ENCODE measurements at regions not wholly inside any gene's neighbourhood (a gene's known extent, or its start where the extent isn't known, plus 50 kb on each side); places are given as distances from the start of the nearest gene placed in this dataset.

DNA sequence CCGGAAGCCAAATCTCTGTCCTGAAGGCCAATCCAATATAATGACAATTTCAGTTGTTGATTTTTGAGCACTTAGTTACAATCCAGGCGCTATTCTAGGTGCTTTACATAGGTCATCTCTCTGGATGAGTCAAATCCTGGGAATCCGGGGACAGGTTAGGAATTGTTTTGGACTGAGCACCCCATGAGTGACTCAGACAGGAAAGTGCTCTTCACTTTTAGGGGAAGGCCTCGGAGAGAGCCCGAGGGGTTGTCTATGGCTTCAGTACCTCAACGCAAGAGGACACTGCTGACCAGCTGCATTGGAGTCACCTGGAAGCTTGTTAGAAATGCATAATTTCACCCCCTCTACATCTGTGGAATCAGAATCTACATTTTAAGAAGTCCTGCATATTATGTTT, 108.8 kb downstream of the IRX5 start:
- Histone ChIP-seq H3K9me2 (replicated peaks; ENCODE audit: insufficient read depth) (no peaks in the 10 kb centered on the region), H3K9me3 (ENCODE audit: low read depth) (no peaks in the 10 kb centered on the region), H3K27ac (no peak overlapping the region), H4K20me1 (ENCODE audit: insufficient read depth, poor library complexity, severe bottlenecking) (no peaks in the 10 kb centered on the region), H3K27me3 (peaks cover 3% of the 10 kb centered on the region), H3K79me2 (no peaks in the 10 kb centered on the region), H3K4me1 (ENCODE audit: insufficient read depth) (no peaks in the 10 kb centered on the region), H3K36me3 (replicated peaks; ENCODE audit: insufficient read depth, low read depth) (no peaks in the 10 kb centered on the region), H3K4me3 (no peak overlapping the region), H3K4me2 (no peak overlapping the region), H2AFZ (no peak overlapping the region)
- no peak for DNase-seq (ENCODE audit: low spot score)
- no peak for TF ChIP-seq EZH2phosphoT487 (IDR thresholded peaks at IDR 0.05; ENCODE audit: low read depth, severe bottlenecking, unreplicated experiment)
- TF ChIP-seq, protein P1, sequence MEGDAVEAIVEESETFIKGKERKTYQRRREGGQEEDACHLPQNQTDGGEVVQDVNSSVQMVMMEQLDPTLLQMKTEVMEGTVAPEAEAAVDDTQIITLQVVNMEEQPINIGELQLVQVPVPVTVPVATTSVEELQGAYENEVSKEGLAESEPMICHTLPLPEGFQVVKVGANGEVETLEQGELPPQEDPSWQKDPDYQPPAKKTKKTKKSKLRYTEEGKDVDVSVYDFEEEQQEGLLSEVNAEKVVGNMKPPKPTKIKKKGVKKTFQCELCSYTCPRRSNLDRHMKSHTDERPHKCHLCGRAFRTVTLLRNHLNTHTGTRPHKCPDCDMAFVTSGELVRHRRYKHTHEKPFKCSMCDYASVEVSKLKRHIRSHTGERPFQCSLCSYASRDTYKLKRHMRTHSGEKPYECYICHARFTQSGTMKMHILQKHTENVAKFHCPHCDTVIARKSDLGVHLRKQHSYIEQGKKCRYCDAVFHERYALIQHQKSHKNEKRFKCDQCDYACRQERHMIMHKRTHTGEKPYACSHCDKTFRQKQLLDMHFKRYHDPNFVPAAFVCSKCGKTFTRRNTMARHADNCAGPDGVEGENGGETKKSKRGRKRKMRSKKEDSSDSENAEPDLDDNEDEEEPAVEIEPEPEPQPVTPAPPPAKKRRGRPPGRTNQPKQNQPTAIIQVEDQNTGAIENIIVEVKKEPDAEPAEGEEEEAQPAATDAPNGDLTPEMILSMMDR (IDR thresholded peaks at IDR 0.05; ENCODE audit: poor library complexity), result no peak
- no peak for TF ChIP-seq EZH2 (IDR thresholded peaks at IDR 0.05; ENCODE audit: borderline replicate concordance)
- WGBS (ENCODE audit: low lambda C conversion rate, missing lambda C conversion rate), result 98% methylated on average over 6 of the region's 6 CpGs

DNA sequence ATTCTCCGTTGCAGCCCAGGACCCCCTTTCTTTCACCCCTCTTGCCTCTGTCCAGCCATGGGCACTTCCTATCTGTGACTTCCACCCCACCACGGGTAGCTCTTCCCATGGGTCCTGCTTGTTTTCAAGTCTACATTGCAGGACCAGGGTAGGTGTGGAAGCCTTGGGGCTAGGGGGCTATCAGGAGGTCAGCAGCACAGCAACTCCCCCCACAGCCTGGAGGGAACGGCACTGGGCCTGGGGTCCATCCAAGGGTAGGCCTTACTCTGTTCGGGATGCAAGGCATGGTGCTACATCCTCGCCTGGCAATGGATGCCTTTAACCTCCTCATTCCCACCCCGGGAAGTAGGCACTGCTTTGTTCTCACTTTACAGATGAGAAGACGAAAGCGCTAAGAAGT, 109.3 kb downstream of the IRX5 start:
- H3K4me2 ChIP-seq, result no peak overlapping the region
- H3K9me2 ChIP-seq (replicated peaks; ENCODE audit: insufficient read depth), result no peaks in the 10 kb centered on the region
- H3K27me3 ChIP-seq, result peaks cover 3% of the 10 kb centered on the region
- H2AFZ ChIP-seq, result no peak overlapping the region
- DNase-seq (ENCODE audit: low spot score), result no peak
- no peaks in the 10 kb centered on the region for H4K20me1 ChIP-seq (ENCODE audit: insufficient read depth, poor library complexity, severe bottlenecking)
- H3K36me3 ChIP-seq (replicated peaks; ENCODE audit: insufficient read depth, low read depth), result no peaks in the 10 kb centered on the region
- H3K4me3 ChIP-seq, result no peak overlapping the region
- no peak for TF ChIP-seq EZH2 (IDR thresholded peaks at IDR 0.05; ENCODE audit: borderline replicate concordance)
- no peaks in the 10 kb centered on the region for H3K9me3 ChIP-seq (ENCODE audit: low read depth)
- no peaks in the 10 kb centered on the region for H3K4me1 ChIP-seq (ENCODE audit: insufficient read depth)
- H3K27ac ChIP-seq, result no peak overlapping the region
- no peaks in the 10 kb centered on the region for H3K79me2 ChIP-seq
- 88% methylated on average over 8 of the region's 8 CpGs for WGBS (ENCODE audit: low lambda C conversion rate, missing lambda C conversion rate)

DNA sequence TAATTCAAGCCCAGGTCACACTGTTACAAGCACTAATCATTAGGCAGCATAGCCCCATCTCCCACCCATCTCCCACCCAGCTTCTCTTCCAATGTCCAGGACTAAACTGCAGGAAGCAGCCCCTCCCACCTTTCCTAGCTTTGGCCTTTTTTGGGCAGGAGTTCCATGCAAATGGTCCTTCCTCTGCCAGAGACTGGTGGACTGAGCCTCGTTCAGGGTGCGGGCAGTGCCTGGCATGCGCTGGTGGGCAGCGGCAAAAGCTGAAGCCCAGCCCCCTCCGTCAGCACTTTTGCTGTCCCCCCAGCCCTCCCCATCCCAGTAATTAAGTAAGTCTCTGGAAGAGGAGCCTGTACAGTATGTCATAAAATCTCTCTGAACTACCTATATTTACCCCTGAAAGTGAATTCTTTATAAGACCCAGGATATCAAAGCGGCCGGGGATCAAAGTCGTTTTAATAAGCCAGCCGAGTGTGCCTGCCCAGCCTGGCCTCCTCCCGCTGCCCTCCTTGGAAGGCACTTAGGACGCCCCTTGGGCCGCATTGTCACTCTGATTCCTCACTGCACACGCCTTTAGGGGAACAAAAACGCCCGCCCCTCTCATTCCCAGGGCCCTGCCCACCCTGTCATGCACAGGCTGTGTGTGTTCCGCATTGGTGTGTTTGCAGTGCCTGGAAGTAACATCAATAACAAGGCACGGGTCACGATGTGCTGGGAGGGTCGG, 109.9 kb downstream of the IRX5 start:
- no peak overlapping the region for H2AFZ ChIP-seq
- peaks cover 3% of the 10 kb centered on the region for H3K27me3 ChIP-seq
- no peaks in the 10 kb centered on the region for H3K9me3 ChIP-seq (ENCODE audit: low read depth)
- no peaks in the 10 kb centered on the region for H3K9me2 ChIP-seq (replicated peaks; ENCODE audit: insufficient read depth)
- no peaks in the 10 kb centered on the region for H3K4me1 ChIP-seq (ENCODE audit: insufficient read depth)
- no peaks in the 10 kb centered on the region for H3K79me2 ChIP-seq
- H4K20me1 ChIP-seq (ENCODE audit: insufficient read depth, poor library complexity, severe bottlenecking), result no peaks in the 10 kb centered on the region
- H3K36me3 ChIP-seq (replicated peaks; ENCODE audit: insufficient read depth, low read depth), result no peaks in the 10 kb centered on the region
- no peak overlapping the region for H3K4me2 ChIP-seq
- H3K4me3 ChIP-seq, result no peak overlapping the region
- DNase-seq (ENCODE audit: low spot score), result no peak
- 80% methylated on average over 19 of the region's 19 CpGs for WGBS (ENCODE audit: low lambda C conversion rate, missing lambda C conversion rate)
- TF ChIP-seq EZH2 (IDR thresholded peaks at IDR 0.05; ENCODE audit: borderline replicate concordance) (no peak), EZH2phosphoT487 (IDR thresholded peaks at IDR 0.05; ENCODE audit: low read depth, severe bottlenecking, unreplicated experiment) (no peak)
- TF ChIP-seq, protein P1 (IDR thresholded peaks at IDR 0.05; ENCODE audit: poor library complexity), result no peak
- no peak overlapping the region for H3K27ac ChIP-seq

DNA sequence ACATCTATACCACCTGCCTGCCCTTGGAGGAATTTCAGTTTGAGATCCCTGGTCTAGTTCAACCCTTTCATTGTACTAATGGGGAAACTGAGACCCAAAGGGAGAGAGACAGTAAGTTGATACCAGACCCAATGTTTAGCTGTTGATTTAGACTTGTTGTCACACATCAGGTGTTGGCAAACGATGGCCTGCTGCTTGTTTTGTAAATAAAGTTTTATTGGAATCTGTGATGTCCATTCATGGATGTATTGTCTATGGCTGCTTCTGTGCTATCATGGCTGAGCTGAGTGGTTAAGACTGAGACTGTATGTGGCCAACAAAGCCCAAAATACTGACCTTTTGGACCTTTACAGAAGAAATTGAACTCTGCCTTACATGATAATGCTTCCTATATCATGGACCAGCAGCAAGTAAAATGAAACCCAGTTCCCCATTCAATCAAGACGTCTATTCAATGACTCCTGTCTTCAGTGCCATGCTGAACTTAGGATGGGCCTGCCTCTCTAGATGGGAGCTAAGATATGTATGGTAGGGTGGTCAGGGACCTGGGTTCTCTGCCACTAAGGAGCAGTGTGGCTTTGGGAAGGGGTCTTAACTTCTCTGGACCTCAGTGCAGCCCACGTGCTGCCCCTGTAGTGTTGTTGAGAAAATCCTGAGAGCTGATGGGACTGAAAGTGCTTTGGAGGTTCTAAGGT, 111.0 kb downstream of the IRX5 start:
- TF ChIP-seq, protein P1 (IDR thresholded peaks at IDR 0.05; ENCODE audit: poor library complexity), result no peak
- TF ChIP-seq EZH2 (IDR thresholded peaks at IDR 0.05; ENCODE audit: borderline replicate concordance), result no peak
- no peak for TF ChIP-seq EZH2phosphoT487 (IDR thresholded peaks at IDR 0.05; ENCODE audit: low read depth, severe bottlenecking, unreplicated experiment)
- DNase-seq (ENCODE audit: low spot score), result no peak
- H2AFZ ChIP-seq, result no peak overlapping the region

More for the DNA sequence above, 111.0 kb downstream of the IRX5 start:
- Histone ChIP-seq H3K4me2 (no peak overlapping the region), H3K27ac (no peak overlapping the region), H3K36me3 (replicated peaks; ENCODE audit: insufficient read depth, low read depth) (no peaks in the 10 kb centered on the region), H3K79me2 (no peaks in the 10 kb centered on the region), H3K27me3 (peaks cover 3% of the 10 kb centered on the region), H3K4me3 (no peak overlapping the region), H4K20me1 (ENCODE audit: insufficient read depth, poor library complexity, severe bottlenecking) (no peaks in the 10 kb centered on the region), H3K9me3 (ENCODE audit: low read depth) (no peaks in the 10 kb centered on the region), H3K4me1 (ENCODE audit: insufficient read depth) (no peaks in the 10 kb centered on the region), H3K9me2 (replicated peaks; ENCODE audit: insufficient read depth) (no peaks in the 10 kb centered on the region)
- WGBS (ENCODE audit: low lambda C conversion rate, missing lambda C conversion rate), result 83% methylated on average over 3 of the region's 3 CpGs
